HG03196 (cell line): ENCODE measurements at regions not wholly inside any gene's neighbourhood (a gene's known extent, or its start where the extent isn't known, plus 50 kb on each side); places are given as distances from the start of the nearest gene placed in this dataset.

Experiments
- ATAC-seq: cut with Tn5 transposase; IDR thresholded peaks from one replicate; pipeline ENCODE4 v1.9.1; 2021; ENCODE audit not compliant: unreplicated experiment

DNA sequence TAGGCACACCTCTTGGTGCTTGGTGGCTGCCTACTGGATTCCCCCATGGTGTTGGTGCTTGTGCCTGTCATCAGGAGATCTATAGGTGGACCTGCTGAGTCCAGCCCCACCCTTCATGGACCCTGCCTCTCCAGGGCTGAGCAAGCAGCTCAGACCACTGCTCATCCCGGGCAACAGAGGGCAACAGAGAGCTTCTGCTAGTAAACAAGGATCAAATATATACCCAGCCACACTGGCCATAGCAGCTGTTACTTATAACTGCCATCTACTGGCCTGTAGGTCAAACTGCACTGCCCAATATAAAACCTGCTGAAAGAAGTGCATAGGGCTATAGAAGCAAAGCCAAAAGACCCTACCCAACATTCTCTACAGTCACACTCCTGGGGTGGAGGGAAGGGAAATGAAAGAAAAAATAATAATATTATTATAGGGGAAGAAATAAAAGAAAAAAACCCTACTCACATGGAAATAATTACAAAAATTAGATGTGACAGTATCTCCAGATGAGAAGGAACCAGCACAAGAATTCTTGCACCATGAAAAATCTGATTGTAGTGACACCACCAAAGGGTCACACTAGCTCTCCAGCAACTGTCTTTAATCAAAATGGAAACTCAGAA, 54.9 kb upstream of the ZNF800 start:
- ATAC-seq: peak; percentile 100

- ATAC-seq: no peak
Measured at GRCh38 chr7:127446842-127447241, 54.3 kb upstream of the ZNF800 start.
